Superior temporal gyrus (tissue), 1 donor: ENCODE measurements at regions not wholly inside any gene's neighbourhood (a gene's known extent, or its start where the extent isn't known, plus 50 kb on each side); places are given as distances from the start of the nearest gene placed in this dataset.

Source experiments
- DNase-seq: peaks from one replicate; pipeline ENCODE4 v3.0.0-alpha.2; 2016; ENCODE audit errors: extremely low spot score

DNA sequence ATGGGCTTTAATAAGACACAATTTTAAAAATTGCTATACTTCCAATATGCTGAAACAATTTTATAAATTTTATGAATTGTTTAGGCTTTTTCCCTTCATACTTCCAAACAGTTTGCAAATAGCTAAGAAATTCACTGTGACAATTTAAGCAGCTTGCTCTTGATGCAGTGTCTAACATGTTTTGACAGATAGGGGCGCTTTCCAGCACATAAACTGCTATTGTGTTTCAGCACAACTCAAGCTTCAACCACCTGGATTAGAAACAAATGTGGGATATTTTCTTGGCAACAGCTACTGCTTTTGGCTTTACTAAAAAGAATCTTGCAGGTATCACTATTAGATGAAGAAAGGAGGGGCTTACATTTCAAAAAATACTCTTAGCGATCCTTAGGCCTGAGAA, 565.8 kb upstream of the DPPA4 start:
- no peak for DNase-seq

DNA sequence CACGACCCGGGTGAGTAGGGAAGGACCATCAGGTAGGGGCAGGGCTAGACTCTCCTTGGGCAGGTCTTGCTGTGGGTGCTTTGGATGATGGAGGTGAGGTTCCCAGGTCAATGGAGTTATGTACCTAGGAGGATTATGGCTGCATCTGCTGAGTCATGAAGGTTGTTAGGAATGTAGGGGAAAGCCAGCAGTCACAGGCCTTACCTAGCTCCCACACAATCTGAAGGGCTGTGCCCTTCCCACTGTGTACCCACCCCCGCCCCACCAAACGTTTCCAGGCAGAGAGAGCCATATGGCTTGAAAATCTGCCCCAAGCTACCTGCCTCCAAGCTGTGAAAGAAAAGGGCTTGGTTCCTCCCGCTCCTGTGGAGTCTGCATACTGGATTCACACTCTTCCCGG, 573.4 kb upstream of the DPPA4 start:
- DNase-seq = no peak

DNA sequence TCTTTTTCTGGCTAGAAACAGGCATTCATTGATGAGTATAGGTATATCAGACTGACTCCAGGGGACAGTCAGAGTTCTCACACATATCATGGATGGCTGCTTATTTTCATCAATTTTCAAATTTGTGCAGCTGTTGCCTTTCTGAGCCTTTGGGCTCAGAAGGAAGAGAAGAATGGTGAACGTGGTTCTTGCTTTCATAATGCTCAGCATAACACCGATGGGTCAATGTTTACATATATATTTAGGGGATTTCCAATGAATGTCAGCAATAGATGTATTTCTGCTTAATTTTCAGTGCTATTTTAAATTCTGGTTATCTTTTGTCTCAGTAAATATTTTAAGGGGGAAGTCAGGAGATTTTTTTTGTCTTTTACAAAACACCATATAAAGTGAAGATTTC, 581.4 kb upstream of the DPPA4 start:
- no peak for DNase-seq

DNA sequence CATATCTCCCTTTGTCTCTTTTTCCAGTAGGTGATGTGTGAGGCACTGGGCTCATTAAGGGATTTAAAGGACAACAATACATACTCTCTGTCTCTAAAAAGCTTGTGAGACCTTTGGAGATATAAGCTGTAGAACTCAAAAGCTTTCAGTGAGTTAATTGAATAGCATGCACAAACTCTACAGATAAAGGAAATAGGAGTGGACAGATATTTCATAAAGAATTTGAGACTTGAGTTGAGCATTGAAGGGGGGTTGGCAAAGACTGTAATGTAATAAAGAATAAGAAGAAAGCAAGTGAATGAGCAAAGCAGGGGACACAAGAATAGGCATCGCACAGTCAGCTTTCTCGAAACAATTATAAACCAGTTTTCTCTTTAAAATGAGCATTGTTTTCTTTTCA, 583.4 kb upstream of the DPPA4 start:
- DNase-seq = no peak

DNA sequence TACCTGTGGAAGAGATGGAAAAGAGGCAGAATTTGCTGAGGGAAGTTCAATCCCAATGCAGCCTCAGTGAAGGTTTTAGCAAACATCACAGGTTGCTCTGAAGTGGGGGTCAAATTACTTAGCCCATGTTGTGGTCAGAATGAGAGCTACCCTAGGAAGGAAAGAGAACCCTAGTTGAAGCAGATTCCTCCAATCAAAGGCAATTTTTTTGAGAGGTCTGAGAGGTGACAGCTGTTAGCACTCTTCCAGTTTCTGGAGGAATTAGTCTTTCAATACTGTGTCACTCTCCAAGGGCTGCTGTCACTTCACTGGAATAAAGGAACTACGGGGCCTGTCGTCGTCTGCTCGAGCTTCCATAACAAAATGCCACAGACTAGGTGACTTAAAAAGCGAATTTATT, 584.2 kb upstream of the DPPA4 start:
- no peak for DNase-seq

DNA sequence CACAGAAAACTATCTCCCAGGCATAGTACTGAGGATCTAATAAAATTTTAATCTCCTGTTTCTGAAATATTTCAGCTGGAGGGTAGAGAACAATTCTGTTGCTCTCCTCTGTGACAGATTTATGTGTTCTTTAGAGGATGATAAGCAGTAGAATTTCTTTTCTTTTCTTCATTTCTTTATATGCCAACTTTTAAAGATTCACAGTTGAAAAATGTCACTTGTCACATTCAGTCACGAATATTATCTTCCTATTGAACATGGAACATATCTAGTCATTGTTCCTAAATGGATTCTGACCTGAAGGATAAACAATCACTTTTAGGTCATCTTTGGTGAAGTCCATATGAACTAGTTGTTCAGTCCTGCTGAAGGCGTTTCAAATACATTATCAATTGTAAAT, 585.5 kb upstream of the DPPA4 start:
- DNase-seq = no peak

DNA sequence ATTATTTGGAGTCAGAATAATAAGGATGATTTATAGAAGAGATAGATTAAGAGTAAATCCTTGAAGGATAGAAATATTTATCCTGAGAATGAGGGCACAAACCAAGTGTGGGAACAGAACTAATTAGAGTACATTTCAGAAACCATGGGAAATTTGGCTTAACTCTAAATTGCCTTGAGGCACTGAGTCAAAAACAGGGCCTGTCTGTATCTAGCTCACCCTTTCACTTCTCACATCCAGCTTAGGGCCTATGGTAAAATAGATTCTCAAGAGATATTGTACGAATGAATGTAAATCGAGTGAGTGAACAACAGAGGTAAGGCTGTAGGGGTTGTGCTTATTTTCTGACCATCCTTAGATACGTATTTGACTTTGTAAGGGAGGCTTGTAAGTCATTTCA, 586.1 kb upstream of the DPPA4 start:
- DNase-seq = no peak

DNA sequence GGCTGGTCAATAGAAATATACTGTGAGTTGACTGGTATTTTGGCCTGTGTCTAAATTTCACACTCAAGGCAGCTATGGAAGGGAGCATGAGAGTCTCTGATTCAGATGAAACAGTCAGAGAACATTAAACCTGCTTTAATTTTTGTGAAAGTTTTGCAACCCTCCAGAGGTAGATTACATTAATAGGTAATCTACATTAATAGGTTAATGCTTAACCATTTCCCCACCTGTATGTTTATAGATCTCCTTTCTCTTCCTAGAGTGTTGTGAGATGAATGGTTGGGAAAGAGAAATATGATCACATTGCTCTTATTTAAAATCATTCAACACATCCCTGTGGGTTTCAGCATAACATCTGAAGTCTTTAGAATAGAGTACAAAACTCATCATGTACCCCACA, 586.9 kb upstream of the DPPA4 start:
- no peak for DNase-seq

DNA sequence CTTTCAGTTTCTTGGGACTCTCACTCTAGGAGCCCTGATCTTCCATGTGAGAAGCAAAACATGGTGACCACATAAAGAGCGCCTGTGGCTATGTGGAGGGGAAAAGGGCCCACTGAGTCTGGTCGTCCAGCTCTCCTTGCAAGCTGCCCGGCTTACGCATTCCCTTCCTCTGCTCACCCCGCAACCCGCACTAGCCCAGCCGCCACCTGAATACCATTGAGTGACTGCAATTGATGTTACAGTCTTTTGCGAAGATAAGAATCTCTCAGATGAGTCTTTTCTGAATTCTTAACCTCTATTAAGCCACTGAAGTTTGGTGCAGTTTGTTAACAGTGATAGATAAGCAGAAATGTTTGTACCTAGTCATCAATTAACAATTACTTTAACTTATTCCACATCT, 589.0 kb upstream of the DPPA4 start:
- no peak for DNase-seq

DNA sequence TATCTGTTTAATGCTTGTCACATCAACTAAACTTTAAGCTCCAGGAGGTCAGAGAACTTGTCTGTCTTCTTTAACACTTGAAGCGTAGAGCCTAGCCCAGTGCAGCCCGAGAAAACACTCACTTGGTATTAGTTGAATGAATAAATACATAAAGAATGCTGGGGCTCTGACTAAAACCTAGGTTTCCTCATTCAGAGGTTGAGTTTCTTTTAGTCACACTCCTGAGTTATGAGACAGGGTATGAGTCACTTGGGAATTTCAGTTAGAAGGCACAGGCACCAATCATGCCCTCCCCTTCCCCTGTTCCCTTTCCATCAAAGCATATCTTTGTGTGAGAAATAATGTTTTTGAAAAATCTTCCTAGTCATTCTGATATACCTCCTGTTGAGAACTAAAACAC, 589.8 kb upstream of the DPPA4 start:
- DNase-seq = no peak

DNA sequence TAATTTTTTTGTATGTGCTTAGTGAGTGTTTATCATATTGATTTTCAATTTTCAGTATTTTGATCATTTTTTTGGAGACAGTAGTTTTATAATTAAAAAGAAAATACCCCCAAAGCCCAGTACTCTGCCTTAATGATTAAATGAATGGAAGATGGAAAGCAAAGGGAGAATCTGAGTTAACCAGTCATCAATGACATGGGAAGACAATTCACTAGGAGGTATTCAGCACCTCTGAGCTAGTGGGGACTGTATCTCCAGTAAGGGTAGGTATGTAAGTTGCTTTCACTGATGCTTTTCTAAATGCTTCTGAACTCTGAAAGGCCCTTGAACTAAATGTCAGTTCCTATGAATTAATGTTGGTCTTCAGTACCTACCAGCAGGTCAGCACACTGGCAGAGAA, 590.4 kb upstream of the DPPA4 start:
- no peak for DNase-seq

DNA sequence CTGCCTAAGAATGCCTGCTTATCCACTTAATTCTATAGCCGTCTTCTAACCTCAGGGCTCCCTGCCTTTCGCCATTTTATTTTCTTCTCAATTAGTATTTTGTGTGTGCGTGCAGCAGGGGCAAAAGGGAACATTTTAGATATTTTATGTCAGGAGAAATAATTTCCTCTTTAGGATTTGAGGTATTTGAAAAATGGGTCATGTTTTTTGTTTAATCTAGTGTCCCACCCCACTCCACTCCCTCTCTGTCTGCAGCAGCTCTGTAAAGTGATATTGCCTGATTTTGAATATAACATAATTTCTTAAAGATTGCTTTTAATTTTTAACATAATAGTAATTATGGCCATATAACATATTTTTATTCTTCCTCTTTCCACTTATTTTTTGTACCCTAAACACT, 593.2 kb upstream of the DPPA4 start:
- no peak for DNase-seq

DNA sequence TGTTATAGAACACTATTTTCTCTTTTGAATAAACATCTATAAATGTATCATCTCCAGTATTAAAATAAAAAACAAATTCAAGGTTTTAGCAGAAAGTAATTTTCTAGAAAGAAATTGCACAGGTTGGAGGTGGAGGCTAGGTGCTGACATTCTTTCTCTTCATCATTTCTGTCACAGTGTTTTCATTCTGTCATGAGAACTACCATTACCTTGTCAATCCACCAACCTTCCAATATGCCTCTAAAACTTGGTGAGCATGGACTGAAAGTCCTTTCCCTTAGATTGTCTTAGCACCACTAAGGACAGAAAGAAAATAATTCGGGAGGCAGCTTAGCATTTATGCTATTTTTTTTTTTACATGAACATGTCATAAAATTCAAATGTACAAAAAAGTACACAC, 596.2 kb upstream of the DPPA4 start:
- DNase-seq = no peak

DNA sequence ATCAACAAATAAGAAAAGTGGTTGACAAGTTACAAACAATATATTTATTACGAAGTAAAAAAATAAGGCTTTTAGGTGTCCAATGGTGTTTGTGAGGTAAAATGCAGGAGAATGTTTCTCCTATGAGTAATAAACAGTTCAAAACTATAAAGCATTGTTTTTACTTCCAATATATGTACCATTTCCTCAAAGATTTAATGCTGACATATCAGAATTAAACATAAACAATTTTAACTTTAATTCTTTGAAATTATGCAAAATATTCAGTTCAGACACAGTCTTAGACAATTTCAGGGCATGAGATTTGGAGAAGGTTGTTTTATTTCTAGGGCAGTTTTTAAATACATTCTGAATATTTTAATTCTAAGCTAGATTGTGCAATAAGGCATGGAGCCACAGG, 602.5 kb upstream of the DPPA4 start:
- no peak for DNase-seq

DNA sequence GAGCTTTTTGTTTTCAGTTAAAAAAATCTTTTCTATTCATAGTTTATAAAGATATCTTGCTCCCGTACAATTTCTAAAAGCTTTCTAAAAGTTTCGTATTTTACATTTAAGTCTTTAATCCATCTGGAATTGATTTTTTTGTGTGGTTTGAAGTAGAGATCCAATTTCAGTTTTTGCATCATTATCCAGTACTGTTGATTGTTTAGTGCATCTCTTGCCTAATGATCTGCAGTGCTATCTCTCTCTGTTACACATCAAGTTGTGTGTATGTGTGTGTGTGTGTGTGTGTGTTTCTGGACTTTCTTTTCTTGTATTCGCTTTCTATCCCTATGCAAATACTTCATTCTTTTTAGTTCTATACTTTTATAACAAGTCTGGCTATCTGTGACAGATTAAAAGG, 605.8 kb upstream of the DPPA4 start:
- DNase-seq = no peak

DNA sequence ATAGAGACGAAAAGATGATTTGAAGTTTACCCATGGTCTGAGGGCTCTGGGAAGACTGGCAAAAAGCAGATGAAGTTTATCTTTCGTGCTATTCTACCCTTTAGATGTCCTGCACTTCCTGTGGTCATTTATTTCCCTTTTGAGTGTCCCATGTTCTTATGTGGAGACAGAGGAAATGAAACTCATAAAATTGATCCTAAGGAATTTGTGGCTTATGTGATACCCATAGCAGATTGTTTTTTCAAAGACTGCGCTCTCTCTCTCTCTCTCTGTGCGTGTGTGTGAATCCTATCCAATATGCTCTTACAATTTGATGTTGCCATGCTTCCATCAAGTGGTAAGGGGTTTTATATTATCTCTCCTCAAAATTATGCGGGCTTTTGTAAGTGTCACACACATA, 607.5 kb upstream of the DPPA4 start:
- DNase-seq = no peak

DNA sequence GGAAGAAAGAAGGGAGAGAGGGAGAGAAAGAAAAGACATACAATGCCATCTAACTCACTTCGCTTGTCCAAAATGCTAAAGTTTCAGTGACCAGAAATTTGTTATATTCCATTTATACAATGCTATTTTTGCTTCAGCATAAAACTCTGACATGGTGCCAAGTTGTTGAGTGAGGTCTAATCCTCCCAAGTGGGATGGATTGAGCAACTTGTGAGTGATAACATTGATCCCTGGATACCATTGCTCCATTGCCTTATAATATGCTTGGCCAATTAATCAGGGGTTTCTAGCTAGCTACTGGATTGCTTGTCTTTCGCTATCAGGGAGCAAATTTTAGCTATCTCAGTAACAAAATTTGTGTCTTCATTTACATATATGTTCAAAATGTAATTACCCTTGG, 615.6 kb upstream of the DPPA4 start:
- DNase-seq = no peak

DNA sequence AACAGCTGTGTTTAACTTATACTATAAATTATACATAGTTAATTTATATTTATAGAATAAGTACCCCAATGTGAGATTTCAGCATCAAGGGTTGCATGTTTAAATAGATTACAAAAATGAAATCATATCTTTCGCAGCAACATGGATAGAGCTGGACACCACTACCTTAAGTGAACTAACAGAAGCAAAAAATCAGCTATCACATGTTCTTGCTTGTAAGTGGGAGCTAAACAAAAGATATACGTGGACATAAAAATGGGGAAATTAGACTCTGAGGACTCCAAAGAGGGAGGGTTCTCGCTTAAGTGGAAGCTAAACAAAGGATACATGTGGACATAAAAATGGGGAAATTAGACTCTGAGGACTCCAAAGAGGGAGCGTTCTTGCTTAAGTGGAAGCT, 626.5 kb upstream of the DPPA4 start:
- DNase-seq = no peak

DNA sequence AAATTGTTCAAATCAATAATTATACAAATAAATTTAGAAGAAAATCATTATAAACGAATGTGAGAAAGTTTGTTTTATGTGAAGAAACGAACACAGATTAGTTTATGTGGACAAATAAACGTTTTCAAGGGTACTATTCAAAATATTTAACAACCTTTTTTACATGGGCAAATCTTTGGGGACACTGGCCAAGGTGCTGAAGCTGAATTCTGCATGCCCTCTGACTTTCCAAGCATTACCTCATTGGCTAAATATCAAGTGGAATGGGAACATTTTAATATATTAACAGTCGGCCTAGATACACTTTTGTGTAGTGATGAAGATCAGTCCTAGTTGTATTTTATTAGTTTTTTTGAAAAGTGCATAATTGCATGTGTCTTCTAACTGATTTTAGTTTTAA, 636.4 kb upstream of the DPPA4 start:
- DNase-seq = no peak

DNA sequence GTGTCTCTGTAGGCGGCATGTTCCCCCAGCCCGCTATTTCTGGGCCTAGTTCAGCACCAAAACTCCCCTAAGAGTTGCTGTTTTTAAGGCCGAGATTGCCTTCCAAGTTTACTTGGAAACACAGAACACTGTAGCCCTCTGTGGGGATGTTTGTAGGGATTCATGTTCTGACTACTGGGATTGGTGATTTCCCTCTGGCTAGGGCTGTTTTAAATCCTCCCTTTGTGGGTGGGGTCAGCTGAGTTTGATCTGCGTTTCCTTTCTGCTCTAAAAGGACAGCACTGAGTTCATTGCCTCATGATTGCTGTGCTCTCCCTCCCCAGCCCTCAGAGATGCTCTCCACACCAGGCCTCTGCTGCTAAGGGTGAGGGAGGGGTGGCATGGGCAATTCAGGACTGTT, 640.6 kb upstream of the DPPA4 start:
- no peak for DNase-seq

DNA sequence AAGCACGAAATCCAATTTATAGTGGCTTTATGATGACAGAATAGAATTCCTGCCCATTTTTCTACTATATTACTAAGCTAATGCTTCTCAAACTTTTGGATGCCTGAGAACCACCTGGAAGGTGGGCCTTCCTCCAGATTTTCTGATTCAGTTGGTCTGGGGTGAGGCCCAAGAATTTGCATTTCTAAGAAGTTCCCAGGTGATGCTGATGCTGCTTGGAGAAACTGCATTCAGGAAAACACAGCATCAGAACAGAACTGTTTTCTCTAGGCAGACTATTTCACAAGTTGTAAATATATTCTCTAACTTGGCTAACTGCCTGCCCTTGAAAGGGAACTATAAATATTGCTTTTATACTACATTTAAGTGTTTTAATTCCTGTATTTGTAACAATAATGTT, 644.9 kb upstream of the DPPA4 start:
- DNase-seq = no peak

DNA sequence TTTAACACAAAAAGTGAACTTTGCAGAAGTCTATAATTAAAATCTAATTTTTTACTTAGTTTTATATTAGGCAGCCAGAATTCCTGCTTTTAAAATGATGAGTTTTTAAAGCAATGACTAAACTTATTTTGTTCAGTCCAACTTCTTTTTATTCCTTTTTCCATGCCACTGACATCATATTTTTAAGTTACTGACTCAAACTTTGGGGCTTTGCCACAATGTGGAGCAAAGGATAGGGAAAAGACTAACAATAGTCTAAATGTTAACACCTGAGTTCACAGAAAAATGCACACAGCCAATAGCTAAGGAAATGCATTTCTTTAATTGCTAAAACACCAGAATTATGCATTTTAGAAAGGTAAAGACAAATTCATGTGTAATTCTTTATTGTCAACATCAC, 647.6 kb upstream of the DPPA4 start:
- no peak for DNase-seq

DNA sequence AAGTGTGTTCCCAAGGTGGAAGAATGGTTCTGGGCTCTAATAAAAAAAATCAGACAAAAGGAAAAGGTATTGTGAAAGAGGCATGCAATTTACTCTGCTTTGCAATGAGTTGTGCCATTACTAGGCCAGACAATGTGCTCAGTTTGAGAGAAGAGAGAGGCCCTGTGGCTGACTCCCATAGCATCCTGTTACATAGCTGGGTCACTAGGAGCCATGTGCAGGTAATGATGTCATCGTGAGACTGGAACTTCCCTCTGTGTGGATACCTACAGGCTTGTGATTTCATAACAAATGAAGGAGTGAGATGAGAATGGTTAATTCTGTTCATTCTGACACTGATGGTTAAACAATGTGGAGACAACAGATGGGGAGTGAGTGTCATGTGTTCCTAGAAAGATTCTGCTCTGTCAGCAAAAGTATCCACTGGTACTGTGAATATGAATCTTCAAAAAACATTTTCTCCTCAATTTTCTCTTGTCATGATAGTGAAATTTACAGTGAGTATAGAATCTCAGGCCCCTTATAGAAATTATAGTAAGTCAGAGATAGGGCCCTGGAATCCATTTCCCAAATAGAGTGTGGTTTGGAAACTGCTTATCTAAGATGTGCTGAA, 648.7 kb upstream of the DPPA4 start:
- DNase-seq = no peak

DNA sequence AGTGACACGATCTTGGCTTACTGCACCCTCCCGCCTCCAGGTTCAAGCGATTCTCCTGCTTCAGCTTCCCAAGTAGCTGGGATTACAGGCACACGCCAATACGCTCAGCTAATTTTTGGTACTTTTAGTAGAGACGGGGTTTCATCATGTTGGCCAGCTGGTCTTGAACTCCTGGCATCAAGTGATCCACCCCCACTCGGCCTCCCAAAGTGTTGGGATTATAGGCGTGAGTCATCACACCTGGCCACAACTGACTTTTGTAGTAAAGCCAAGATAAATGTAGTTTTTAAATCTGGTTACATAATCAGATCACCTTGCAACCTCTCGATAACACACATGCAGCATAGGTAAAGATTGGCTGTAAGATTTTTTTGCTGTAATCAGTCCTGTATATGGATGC, 657.5 kb upstream of the DPPA4 start:
- no peak for DNase-seq

DNA sequence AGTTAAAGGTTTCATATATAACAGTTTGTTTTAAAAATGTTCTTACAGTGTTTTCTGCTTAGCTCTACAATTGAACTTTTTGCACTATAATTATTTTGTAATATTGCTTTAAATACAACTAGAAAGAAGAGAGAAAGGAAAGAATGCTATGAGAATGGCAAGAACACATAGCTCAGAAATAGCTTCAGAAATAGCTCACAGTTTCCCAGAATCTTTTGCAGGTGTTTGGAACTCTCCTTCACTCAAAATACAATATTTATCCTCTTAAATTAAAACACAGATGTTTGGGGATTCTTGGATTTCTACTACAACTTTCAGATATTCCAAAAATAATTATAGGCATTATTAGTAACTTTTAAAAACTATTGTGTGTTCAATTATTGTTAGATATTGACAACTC, 658.0 kb upstream of the DPPA4 start:
- no peak for DNase-seq
